Heart left ventricle (tissue), 16 donors: ENCODE measurements at regions not wholly inside any gene's neighbourhood (a gene's known extent, or its start where the extent isn't known, plus 50 kb on each side); places are given as distances from the start of the nearest gene placed in this dataset.
A peak's percentile ranks its signal among the peaks of the same experiment; 100 is the strongest.

Experiments used
- ATAC-seq, 4 donors: fragments of 200-7000 bp; cut with Tn5 transposase; one replicate each; pipeline ENCODE4 v1.9.1; 2020 to 2022; ENCODE audit warnings: moderate library complexity in 4 of 4, mild to moderate bottlenecking in 3 of 4, moderate number of reproducible peaks in 1 of 4
- DNase-seq, 5 donors: peaks; one replicate each; pipeline ENCODE4 v3.0.0-alpha.2; 2020
- H3K27ac ChIP-seq, 12 donors: fragments of 200-600 bp; sonication (generic) in 4 of 12; one replicate each; pipeline versions ENCODE4 v1.5.0 to v1.8.0; 2016 to 2022; ENCODE audit warnings: mild to moderate bottlenecking in 2 of 12
- H3K27me3 ChIP-seq, 9 donors: fragments of 200-600 bp; sonication (generic) in 2 of 9; one replicate each; pipeline versions ENCODE4 v1.5.1 to v1.8.0; 2016 to 2022; ENCODE audit warnings: mild to moderate bottlenecking in 3 of 9
- H3K36me3 ChIP-seq, 9 donors: fragments of 200-600 bp; sonication (generic) in 2 of 9; one replicate each; pipeline versions ENCODE4 v1.5.0 to v1.8.0; 2018 to 2022; ENCODE audit warnings: mild to moderate bottlenecking in 2 of 9
- H3K4me1 ChIP-seq, 12 donors: fragments of 200-600 bp; sonication (generic) in 4 of 12; one replicate each; pipeline versions ENCODE4 v1.5.0 to v1.8.0; 2016 to 2022; ENCODE audit warnings: mild to moderate bottlenecking in 3 of 12
- H3K4me3 ChIP-seq, 12 donors: fragments of 200-600 bp; sonication (generic) in 4 of 12; one replicate each; pipeline versions ENCODE4 v1.5.0 to v1.8.0; 2017 to 2022; ENCODE audit warnings: mild to moderate bottlenecking in 9 of 12, moderate library complexity in 4 of 12
- H3K9me3 ChIP-seq, 12 donors: fragments of 200-600 bp; sonication (generic) in 4 of 12; one replicate each; pipeline versions ENCODE4 v1.5.0 to v1.8.0; 2016 to 2022; ENCODE audit warnings: mild to moderate bottlenecking in 1 of 12
- CTCF ChIP-seq, 12 donors: fragments of 200-600 bp; sonication (generic) in 4 of 12; IDR thresholded peaks; one replicate each; pipeline versions ENCODE4 v1.5.0 to v1.8.0; 2018 to 2022; ENCODE audit warnings: antibody characterized with exemption in 12 of 12, mild to moderate bottlenecking in 5 of 12
- POLR2A ChIP-seq, 2 donors: fragments of 450-650 bp; IDR thresholded peaks; one replicate each; pipeline ENCODE4 v1.6.1; 2017; ENCODE audit warnings: antibody characterized with exemption in 2 of 2, mild to moderate bottlenecking in 2 of 2, moderate library complexity in 2 of 2
- WGBS, 4 donors: extraction: QIAGEN DNeasy Blood & Tissue Kit in 2 of 4; methylation state at CpG; one replicate each; pipeline versions ENCODE4 v1.1.5 to v1.1.7; 2013 to 2018; 5-methylcytosine and 5-hydroxymethylcytosine counted together
- intact Hi-C, 10 donors: fragments of 100-400 bp; cut with DNase I; formaldehyde crosslinking; loops; one replicate each; pipeline versions ENCODE4 v1.11.1 to v1.14.2; 2022
- donor health status: ischemic (EF 13 %, LVEDD 7.1; RV severe dilation, severe dysfunction).
- donor health status: healthy with polysubstance abuse.
- donor health status: DM: no; HTN: yes; CAD: no.
- donor health status: DM: no; HTN: no; CAD: no.
- donor health status: ischemic (EF 25% LVEDD 6.9; RV normal size, moderate dysfunction).
- donor health status: ischemic (EF 25% LVEDD 5.7; RV mildly dilated, moderate dysfunction).
- donor health status: healthy.
- donor health status: DM: yes; HTN: yes; CAD: no.
- donor health status: ischemic (EF 35%, LVEDD 5.7; RV mildly dilated, moderate dysfunction).
- donor health status: nonischemic (EF 11% LVEDD 7.7; RV severe dilation, severe dysfunction).
- donor health status: DM: yes; HTN: yes; CAD: no.
- donor health status: PGD.
- donor health status: ischemic (EF 29% LVEDD 5.4; RV normal size, mild dysfunction).
- donor health status: nonischemic (EF 23%, LVEDD 6.1; RV moderate dilation, normal function).

GRCh38 chr6:80530103-80530502 is 423.6 kb downstream of the BCKDHB start:
- DNase-seq (no peak), ATAC-seq (no peak)
- H3K36me3 ChIP-seq, result no peaks in the 10 kb centered on the region
- H3K4me3 ChIP-seq, result no peak overlapping the region
- no peaks in the 10 kb centered on the region for H3K4me1 ChIP-seq
- no peak for TF ChIP-seq CTCF (IDR thresholded peaks at IDR 0.05)
- no peak for TF ChIP-seq POLR2A (IDR thresholded peaks at IDR 0.05)
- peaks cover 0 to 1% (median 0%) of the 10 kb centered on the region in 12 donors for H3K9me3 ChIP-seq
- intact Hi-C loops, result no loop called here
- 93% methylated on average over 3 of the region's 3 CpGs for WGBS, 4 donors
- H3K27me3 ChIP-seq, result no peaks in the 10 kb centered on the region
- no peak overlapping the region for H3K27ac ChIP-seq

- intact Hi-C loops, result no loop called here
- no peak overlapping the region for H3K27ac ChIP-seq
- H3K9me3 ChIP-seq, result no peaks in the 10 kb centered on the region
- TF ChIP-seq POLR2A (IDR thresholded peaks at IDR 0.05) (no peak), CTCF (IDR thresholded peaks at IDR 0.05) (no peak)
- H3K27me3 ChIP-seq, result no peaks in the 10 kb centered on the region
- ATAC-seq, result no peak
- DNase-seq, result no peak
- no peak overlapping the region for H3K4me3 ChIP-seq
- H3K36me3 ChIP-seq, result no peaks in the 10 kb centered on the region
- peaks cover 0 to 13% (median 5%) of the 10 kb centered on the region in 12 donors for H3K4me1 ChIP-seq
Measured at GRCh38 chr6:80528115-80528514, 421.6 kb downstream of the BCKDHB start.

- no peaks in the 10 kb centered on the region for H3K27me3 ChIP-seq
- 81 to 82% (median 81%) methylated on average over 7 of the region's 7 CpGs for WGBS, 4 donors
- H3K36me3 ChIP-seq, result no peaks in the 10 kb centered on the region
- peaks cover 0 to 18% (median 6%) of the 10 kb centered on the region in 12 donors for H3K4me1 ChIP-seq
- no peaks in the 10 kb centered on the region for H3K9me3 ChIP-seq
- intact Hi-C loops, result no loop called here
- no peak overlapping the region for H3K27ac ChIP-seq
- TF ChIP-seq POLR2A (IDR thresholded peaks at IDR 0.05), result no peak
- no peak overlapping the region for H3K4me3 ChIP-seq
- ATAC-seq (no peak), DNase-seq (no peak)
Measured at GRCh38 chr6:80527552-80528052, 421.1 kb downstream of the BCKDHB start.

- Histone ChIP-seq H3K4me3 (peak overlapping the region in 3 of 12 donors; percentile 19 to 40 (median 19)), H3K36me3 (no peaks in the 10 kb centered on the region), H3K27ac (peak overlapping the region in 1 of 12 donors; percentile 4), H3K27me3 (no peaks in the 10 kb centered on the region), H3K9me3 (no peaks in the 10 kb centered on the region), H3K4me1 (peaks cover 0 to 21% (median 7%) of the 10 kb centered on the region in 12 donors)
- intact Hi-C loops, result no loop called here
- peak in 1 of 12 donors; percentile 22 for TF ChIP-seq CTCF (IDR thresholded peaks at IDR 0.05)
- no peak for TF ChIP-seq POLR2A (IDR thresholded peaks at IDR 0.05)
- 35 to 65% (median 50%) methylated on average over 11 of the region's 11 CpGs for WGBS, 4 donors
- no peak for ATAC-seq
- peak in 2 of 5 donors; percentile 7 to 28 for DNase-seq
Measured at GRCh38 chr6:80523531-80523997, 417.1 kb downstream of the BCKDHB start.

- Histone ChIP-seq H3K9me3 (no peaks in the 10 kb centered on the region), H3K27ac (peak overlapping the region in 1 of 12 donors; percentile 4), H3K27me3 (no peaks in the 10 kb centered on the region), H3K36me3 (no peaks in the 10 kb centered on the region), H3K4me3 (peak overlapping the region in 3 of 12 donors; percentile 19 to 40 (median 19)), H3K4me1 (peaks cover 0 to 21% (median 7%) of the 10 kb centered on the region in 12 donors)
- DNase-seq, result no peak
- intact Hi-C loops, result no loop called here
- WGBS, 4 donors, result 17 to 23% (median 21%) methylated on average over 5 of the region's 5 CpGs
- TF ChIP-seq POLR2A (IDR thresholded peaks at IDR 0.05) (no peak), CTCF (IDR thresholded peaks at IDR 0.05) (no peak)
- ATAC-seq, result peak in 1 of 4 donors; percentile 32
Measured at GRCh38 chr6:80523010-80523409, 416.5 kb downstream of the BCKDHB start.
